Activated CD8-positive, alpha-beta T cell treated with anti-CD3 and anti-CD28 coated beads for 36 hours (primary cell): ENCODE measurements at regions not wholly inside any gene's neighbourhood (a gene's known extent, or its start where the extent isn't known, plus 50 kb on each side); places are given as distances from the start of the nearest gene placed in this dataset.

ENCODE experiments used
- ATAC-seq: fragments of 200-7000 bp; cut with Tn5 transposase; one replicate; pipeline ENCODE4 v1.10.0; 2021; ENCODE audit warnings: mild to moderate bottlenecking, moderate library complexity
- CTCF ChIA-PET: fragments of 350-600 bp; sonication (Branson Sonifier 250); formaldehyde crosslinking; loops from one replicate; lab custom pipeline; 2021; ENCODE audit warnings: antibody characterized with exemption; lab: Charles Lee
- POLR2A ChIA-PET: fragments of 350-600 bp; sonication (Branson Sonifier 250); formaldehyde crosslinking; loops from one replicate; lab custom pipeline; 2021; ENCODE audit warnings: antibody characterized with exemption; lab: Charles Lee
- DNase-seq: peaks from one replicate; pipeline ENCODE4 v3.0.0-alpha.2; 2020
- H3K27ac Mint-ChIP-seq: one replicate; pipeline ENCODE4 v1.8.0; 2021; ENCODE audit warnings: mild to moderate bottlenecking, mixed read lengths
- H3K27me3 Mint-ChIP-seq: one replicate; pipeline ENCODE4 v1.8.0; 2021; ENCODE audit warnings: mixed read lengths
- H3K36me3 Mint-ChIP-seq: one replicate; pipeline ENCODE4 v1.8.0; 2021; ENCODE audit warnings: low read depth, mixed read lengths
- H3K4me1 Mint-ChIP-seq: one replicate; pipeline ENCODE4 v1.8.0; 2021; ENCODE audit warnings: low read depth, mixed read lengths
- H3K4me3 Mint-ChIP-seq: one replicate; pipeline ENCODE4 v1.8.0; 2021; ENCODE audit warnings: mild to moderate bottlenecking, moderate library complexity, mixed read lengths
- H3K9me3 Mint-ChIP-seq: one replicate; pipeline ENCODE4 v1.8.0; 2021; ENCODE audit warnings: mixed read lengths
- intact Hi-C: fragments of 100-400 bp; cut with micrococcal nuclease; formaldehyde crosslinking; loops from one replicate; pipeline ENCODE4 v1.10.0; 2022
- TF ChIP-seq, protein P1 (sequence below): fragments of 200-600 bp; IDR thresholded peaks from one replicate; pipeline ENCODE4 v1.8.0; 2022; ENCODE audit warnings: antibody characterized with exemption, mild to moderate bottlenecking

DNA sequence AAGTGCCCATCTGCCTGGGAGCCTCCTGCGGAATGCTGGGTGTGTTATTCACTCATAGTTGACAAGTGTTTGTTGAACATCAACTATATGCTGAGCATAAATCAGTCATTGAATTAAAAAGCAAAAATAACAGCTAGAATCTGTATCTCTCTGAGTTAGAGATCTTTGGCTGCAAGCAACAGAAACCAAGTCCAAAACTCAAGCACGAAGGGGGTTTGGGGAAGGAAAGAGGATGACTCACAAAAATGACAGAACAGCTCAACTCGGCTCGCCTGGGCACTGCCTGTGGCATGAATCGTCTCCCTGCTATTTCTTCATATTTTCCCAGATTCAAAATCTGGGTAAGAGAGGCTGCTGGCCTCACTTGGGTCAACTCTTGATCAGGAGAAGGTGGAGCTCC is 72.6 kb upstream of the NCOR2 start:
- no peak overlapping the region for H3K27ac Mint-ChIP-seq
- H3K4me3 Mint-ChIP-seq, result no peak overlapping the region
- ChIA-PET POLR2A (interaction anchor here (0.8 kb wide), 1 partner anchor 170 kb away, joined by 4 read pairs; no protein-coding TSS in a partner anchor), CTCF (interaction anchor here (0.9 to 1.4 kb wide), 2 partner anchors 13 to 127 kb away, joined by 3 to 4 read pairs; no protein-coding TSS in a partner anchor)
- no peaks in the 10 kb centered on the region for H3K9me3 Mint-ChIP-seq
- H3K4me1 Mint-ChIP-seq, result peaks cover 14% of the 10 kb centered on the region
- no peaks in the 10 kb centered on the region for H3K27me3 Mint-ChIP-seq
- DNase-seq (no peak), ATAC-seq (no peak)
- intact Hi-C loops, result no loop called here
- H3K36me3 Mint-ChIP-seq, result no peaks in the 10 kb centered on the region
- TF ChIP-seq, protein P1, sequence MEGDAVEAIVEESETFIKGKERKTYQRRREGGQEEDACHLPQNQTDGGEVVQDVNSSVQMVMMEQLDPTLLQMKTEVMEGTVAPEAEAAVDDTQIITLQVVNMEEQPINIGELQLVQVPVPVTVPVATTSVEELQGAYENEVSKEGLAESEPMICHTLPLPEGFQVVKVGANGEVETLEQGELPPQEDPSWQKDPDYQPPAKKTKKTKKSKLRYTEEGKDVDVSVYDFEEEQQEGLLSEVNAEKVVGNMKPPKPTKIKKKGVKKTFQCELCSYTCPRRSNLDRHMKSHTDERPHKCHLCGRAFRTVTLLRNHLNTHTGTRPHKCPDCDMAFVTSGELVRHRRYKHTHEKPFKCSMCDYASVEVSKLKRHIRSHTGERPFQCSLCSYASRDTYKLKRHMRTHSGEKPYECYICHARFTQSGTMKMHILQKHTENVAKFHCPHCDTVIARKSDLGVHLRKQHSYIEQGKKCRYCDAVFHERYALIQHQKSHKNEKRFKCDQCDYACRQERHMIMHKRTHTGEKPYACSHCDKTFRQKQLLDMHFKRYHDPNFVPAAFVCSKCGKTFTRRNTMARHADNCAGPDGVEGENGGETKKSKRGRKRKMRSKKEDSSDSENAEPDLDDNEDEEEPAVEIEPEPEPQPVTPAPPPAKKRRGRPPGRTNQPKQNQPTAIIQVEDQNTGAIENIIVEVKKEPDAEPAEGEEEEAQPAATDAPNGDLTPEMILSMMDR, result no peak

DNA sequence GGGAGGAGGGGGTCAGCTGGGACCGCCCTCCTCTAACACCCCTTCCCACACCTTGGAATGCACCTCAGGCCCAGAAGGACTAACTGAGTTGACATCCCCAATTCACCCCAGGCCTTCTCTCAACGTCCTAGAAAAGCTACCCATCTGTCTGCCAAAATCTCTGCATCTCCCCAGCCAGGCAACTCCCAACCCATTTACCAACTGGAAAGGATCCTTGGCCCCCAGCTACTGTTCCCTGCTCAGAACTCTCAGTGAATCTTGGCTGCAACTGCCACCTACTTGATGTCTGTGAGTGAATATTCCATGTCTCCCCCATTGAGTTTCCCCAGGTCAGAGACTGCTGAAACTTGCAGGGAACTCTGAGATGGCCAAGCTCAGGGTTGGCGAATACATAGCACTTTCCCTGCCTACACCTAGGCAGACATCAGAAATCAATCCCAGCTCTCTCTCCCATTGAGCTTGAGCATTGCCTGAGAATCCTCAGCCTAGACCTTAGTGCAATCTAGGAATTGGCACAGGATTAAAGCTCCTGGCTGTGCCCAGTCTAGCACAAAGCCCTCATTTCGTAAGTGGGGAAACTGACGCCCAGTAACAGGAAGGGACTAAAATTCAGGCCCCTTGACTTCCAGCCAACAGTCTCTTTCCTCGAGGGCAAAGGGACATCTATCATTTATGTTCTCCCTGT is 71.9 kb upstream of the NCOR2 start:
- no peaks in the 10 kb centered on the region for H3K36me3 Mint-ChIP-seq
- peaks cover 14% of the 10 kb centered on the region for H3K4me1 Mint-ChIP-seq
- CTCF ChIA-PET, result interaction anchor here (1.4 kb wide), 1 partner anchor 128 kb away, joined by 4 read pairs; no protein-coding TSS in a partner anchor
- intact Hi-C loops, result no loop called here
- H3K27me3 Mint-ChIP-seq, result no peaks in the 10 kb centered on the region
- POLR2A ChIA-PET, result no interaction called here
- H3K9me3 Mint-ChIP-seq, result no peaks in the 10 kb centered on the region
- no peak overlapping the region for H3K27ac Mint-ChIP-seq
- DNase-seq, result no peak
- H3K4me3 Mint-ChIP-seq, result no peak overlapping the region
- no peak for ATAC-seq
- TF ChIP-seq, protein P1, result no peak

DNA sequence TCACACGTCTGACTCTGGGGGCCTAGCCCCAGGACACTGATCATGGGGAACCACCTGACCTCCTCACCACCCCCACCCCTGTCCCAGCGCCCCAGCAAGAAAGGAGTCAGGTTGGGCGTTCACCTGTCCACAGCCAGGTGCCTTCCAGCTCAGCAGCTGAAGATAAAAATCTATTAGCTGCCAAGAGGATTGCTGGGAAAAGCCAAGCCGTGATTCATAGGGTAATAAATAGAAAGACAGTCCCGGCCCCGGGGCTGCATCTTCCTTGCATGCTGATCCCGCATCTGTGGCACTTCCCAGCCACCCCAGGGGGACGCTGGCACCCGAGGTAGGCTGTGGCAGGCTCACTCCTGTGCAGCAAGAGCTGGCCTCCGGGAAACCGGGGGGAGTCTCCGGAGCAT is 70.2 kb upstream of the NCOR2 start:
- H3K9me3 Mint-ChIP-seq, result no peaks in the 10 kb centered on the region
- H3K36me3 Mint-ChIP-seq, result no peaks in the 10 kb centered on the region
- no peak overlapping the region for H3K27ac Mint-ChIP-seq
- no peak overlapping the region for H3K4me3 Mint-ChIP-seq
- H3K4me1 Mint-ChIP-seq, result peaks cover 16% of the 10 kb centered on the region
- H3K27me3 Mint-ChIP-seq, result no peaks in the 10 kb centered on the region
- DNase-seq, result no peak
- no peak for ATAC-seq
- POLR2A ChIA-PET, result no interaction called here
- CTCF ChIA-PET, result no interaction called here
- intact Hi-C loops, result no loop called here
- TF ChIP-seq, protein P1, result no peak

DNA sequence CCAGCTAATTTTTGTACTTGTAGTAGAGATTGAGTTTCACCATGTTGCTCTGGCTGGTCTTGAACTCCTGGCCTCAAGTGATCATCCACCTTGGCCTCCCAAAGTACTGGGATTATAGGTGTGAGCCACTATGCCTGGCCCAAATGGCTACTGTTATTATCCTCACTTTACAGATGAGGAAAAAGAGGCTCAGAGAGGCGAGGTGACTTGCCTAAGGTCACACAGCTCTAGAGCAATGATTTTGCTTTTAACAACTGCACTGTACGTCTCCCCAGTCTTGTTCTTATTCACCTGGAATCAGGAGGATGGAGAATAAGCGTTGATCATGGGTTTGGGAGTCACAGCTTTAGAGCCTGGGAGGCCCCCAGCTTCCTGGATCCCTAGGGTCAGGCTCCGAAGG is 69.8 kb upstream of the NCOR2 start:
- H3K27ac Mint-ChIP-seq, result no peak overlapping the region
- no peak for DNase-seq
- no peaks in the 10 kb centered on the region for H3K27me3 Mint-ChIP-seq
- H3K4me3 Mint-ChIP-seq, result no peak overlapping the region
- POLR2A ChIA-PET, result interaction anchor here (0.8 kb wide), 1 partner anchor 15 kb away, joined by 3 read pairs; no protein-coding TSS in a partner anchor
- intact Hi-C loops, result no loop called here
- H3K9me3 Mint-ChIP-seq, result no peaks in the 10 kb centered on the region
- CTCF ChIA-PET, result interaction anchor here (1.6 kb wide), 1 partner anchor 12 kb away, joined by 3 read pairs; no protein-coding TSS in a partner anchor
- TF ChIP-seq, protein P1, result no peak
- no peak for ATAC-seq
- peaks cover 16% of the 10 kb centered on the region for H3K4me1 Mint-ChIP-seq
- no peaks in the 10 kb centered on the region for H3K36me3 Mint-ChIP-seq
